Stimulated activated naive CD8-positive, alpha-beta T cell treated with anti-CD3 and anti-CD28 coated beads, Interleukin-15, amount 100 ng/mL, for 72 hours (primary cell): ENCODE measurements at regions not wholly inside any gene's neighbourhood (a gene's known extent, or its start where the extent isn't known, plus 50 kb on each side); places are given as distances from the start of the nearest gene placed in this dataset.
"Not testable (repeated sequence)": the region's sequence is repeated elsewhere in the genome, so short reads cannot be mapped to it uniquely, and the experiment has no call there.

Experiments used
- ATAC-seq: fragments of 150-1000 bp; cut with Tn5 transposase; 2 replicates; pipeline ENCODE4 v1.10.0; 2021; ENCODE audit warnings: mild to moderate bottlenecking, moderate library complexity
- DNase-seq, 2 donors: peaks; one replicate each; pipeline ENCODE4 v3.0.0; 2021 to 2022
- H3K27ac Mint-ChIP-seq, 2 donors: one replicate each; pipeline ENCODE4 v1.8.0; 2022; ENCODE audit warnings: mild to moderate bottlenecking in 2 of 2, mixed read lengths in 2 of 2, moderate library complexity in 2 of 2
- H3K27me3 Mint-ChIP-seq: one replicate; pipeline ENCODE4 v1.8.0; 2022; ENCODE audit warnings: mixed read lengths
- H3K4me1 Mint-ChIP-seq: one replicate; pipeline ENCODE4 v1.8.0; 2022; ENCODE audit warnings: mild to moderate bottlenecking, mixed read lengths
- H3K4me3 Mint-ChIP-seq, 2 donors: one replicate each; pipeline ENCODE4 v1.8.0; 2022; ENCODE audit warnings: mild to moderate bottlenecking in 2 of 2, mixed read lengths in 2 of 2, moderate library complexity in 1 of 2
- H3K9me3 Mint-ChIP-seq, 2 donors: one replicate each; pipeline ENCODE4 v1.8.0; 2022; ENCODE audit warnings: mixed read lengths in 2 of 2

DNA sequence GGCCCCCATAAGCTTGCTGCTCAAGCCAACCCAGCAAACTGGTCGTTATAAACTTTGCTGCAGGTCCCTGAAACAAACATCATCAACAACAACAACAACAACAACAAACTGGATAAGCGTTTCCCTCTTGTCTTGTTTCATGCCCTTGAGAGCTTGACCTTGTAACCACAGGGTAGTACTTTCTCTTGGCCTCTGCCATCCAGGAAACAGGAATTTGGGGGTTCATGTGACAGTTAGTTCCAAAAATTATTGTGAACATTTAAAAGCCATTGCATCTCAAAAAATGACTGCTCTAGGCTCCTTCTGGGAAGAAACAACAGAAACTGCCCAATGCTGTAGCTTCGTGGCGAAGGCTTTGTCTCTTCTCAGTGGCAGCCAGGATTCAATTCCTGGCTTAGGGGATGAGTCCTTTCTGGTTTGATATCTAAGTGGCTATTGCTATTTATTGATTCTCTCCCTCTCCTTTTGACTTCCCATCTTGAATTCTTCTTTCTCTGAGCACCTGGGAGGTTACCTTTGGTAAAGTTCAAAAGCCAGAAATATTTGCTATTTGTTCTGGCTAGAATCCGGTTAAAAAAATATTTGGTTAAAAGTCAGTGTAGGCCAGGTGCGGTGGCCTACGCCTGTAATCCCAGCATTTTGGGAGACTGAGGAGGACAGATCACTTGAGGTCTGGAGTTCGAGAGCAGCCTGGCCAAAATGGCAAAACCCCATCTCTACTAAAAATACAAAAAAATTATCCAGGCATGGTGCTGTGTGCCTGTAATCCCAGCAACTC, 52.0 kb upstream of the CPM start:
- H3K27me3 Mint-ChIP-seq: peaks cover 13% of the 10 kb centered on the region
- no peak overlapping the region for H3K4me3 Mint-ChIP-seq
- H3K27ac Mint-ChIP-seq: no peak overlapping the region
- DNase-seq (no peak), ATAC-seq (no peak)
- H3K4me1 Mint-ChIP-seq: no peaks in the 10 kb centered on the region
- H3K9me3 Mint-ChIP-seq: peaks cover 10 to 19% of the 10 kb centered on the region in 2 donors

DNA sequence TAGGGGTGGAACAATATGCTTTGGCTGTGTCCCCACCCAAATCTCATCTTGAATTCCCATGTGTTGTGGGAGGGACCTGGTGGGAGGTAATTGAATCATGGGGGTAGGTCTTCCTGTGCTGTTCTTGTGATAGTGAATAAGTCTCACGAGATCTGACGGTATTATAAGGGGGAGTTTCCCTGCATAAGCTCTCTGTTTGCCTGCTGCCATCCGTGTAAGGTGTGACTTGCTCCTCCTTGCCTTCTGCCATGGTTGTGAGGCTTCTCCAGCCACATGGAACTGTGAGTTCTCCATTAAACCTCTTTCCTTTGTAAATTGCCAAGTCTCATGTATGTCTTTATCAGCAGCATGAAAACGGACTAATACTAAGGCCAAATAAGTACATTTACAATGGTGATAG, 64.6 kb upstream of the CPM start:
- ATAC-seq, DNase-seq, H3K4me1 Mint-ChIP-seq, H3K4me3 Mint-ChIP-seq, H3K27ac Mint-ChIP-seq: not testable (repeated sequence)
- peaks cover 11 to 39% of the 10 kb centered on the region in 2 donors for H3K9me3 Mint-ChIP-seq
- H3K27me3 Mint-ChIP-seq: peaks cover 12% of the 10 kb centered on the region

GRCh38 chr12:68998041-68998440, 65.1 kb upstream of the CPM start:
- Mint-ChIP-seq H3K9me3 (peaks cover 11 to 38% of the 10 kb centered on the region in 2 donors), H3K27ac (no peak overlapping the region), H3K27me3 (peaks cover 11% of the 10 kb centered on the region), H3K4me1 (no peaks in the 10 kb centered on the region), H3K4me3 (no peak overlapping the region)
- DNase-seq (no peak), ATAC-seq (no peak)

GRCh38 chr12:69000074-69000473, 67.1 kb upstream of the CPM start:
- Mint-ChIP-seq H3K4me1 (no peaks in the 10 kb centered on the region), H3K27ac (no peak overlapping the region), H3K27me3 (peaks cover 2% of the 10 kb centered on the region), H3K9me3 (peaks cover 11 to 29% of the 10 kb centered on the region in 2 donors), H3K4me3 (no peak overlapping the region)
- ATAC-seq (no peak), DNase-seq (no peak)

GRCh38 chr12:69000540-69001243, 67.7 kb upstream of the CPM start:
- no peaks in the 10 kb centered on the region for H3K4me1 Mint-ChIP-seq

GRCh38 chr12:69001251-69001650, 68.3 kb upstream of the CPM start:
- peaks cover 14% of the 10 kb centered on the region for H3K27me3 Mint-ChIP-seq
- H3K9me3 Mint-ChIP-seq: peaks cover 11 to 29% of the 10 kb centered on the region in 2 donors
- ATAC-seq (no peak), DNase-seq (no peak)
- H3K4me1 Mint-ChIP-seq: no peaks in the 10 kb centered on the region
- no peak overlapping the region for H3K4me3 Mint-ChIP-seq
- no peak overlapping the region for H3K27ac Mint-ChIP-seq

More at GRCh38 chr12:69000540-69001243, 67.7 kb upstream of the CPM start:
- Mint-ChIP-seq H3K4me3 (no peak overlapping the region), H3K27ac (no peak overlapping the region), H3K27me3 (peaks cover 8% of the 10 kb centered on the region), H3K9me3 (peaks cover 11 to 29% of the 10 kb centered on the region in 2 donors)
- ATAC-seq: no peak
- no peak for DNase-seq

- Mint-ChIP-seq H3K4me1 (peaks cover 12% of the 10 kb centered on the region), H3K27me3 (peaks cover 31% of the 10 kb centered on the region), H3K27ac (no peak overlapping the region), H3K9me3 (peaks cover 11 to 17% of the 10 kb centered on the region in 2 donors), H3K4me3 (no peak overlapping the region)
- ATAC-seq (no peak), DNase-seq (no peak)
Observed at GRCh38 chr12:69002969-69003368, 70.0 kb upstream of the CPM start.

- H3K27me3 Mint-ChIP-seq: peaks cover 39% of the 10 kb centered on the region
- ATAC-seq (no peak), DNase-seq (no peak)
- H3K9me3 Mint-ChIP-seq: peaks cover 11% of the 10 kb centered on the region in 2 donors
- peaks cover 13% of the 10 kb centered on the region for H3K4me1 Mint-ChIP-seq
- no peak overlapping the region for H3K27ac Mint-ChIP-seq
- no peak overlapping the region for H3K4me3 Mint-ChIP-seq
Observed at GRCh38 chr12:69003991-69004390, 71.0 kb upstream of the CPM start.

DNA sequence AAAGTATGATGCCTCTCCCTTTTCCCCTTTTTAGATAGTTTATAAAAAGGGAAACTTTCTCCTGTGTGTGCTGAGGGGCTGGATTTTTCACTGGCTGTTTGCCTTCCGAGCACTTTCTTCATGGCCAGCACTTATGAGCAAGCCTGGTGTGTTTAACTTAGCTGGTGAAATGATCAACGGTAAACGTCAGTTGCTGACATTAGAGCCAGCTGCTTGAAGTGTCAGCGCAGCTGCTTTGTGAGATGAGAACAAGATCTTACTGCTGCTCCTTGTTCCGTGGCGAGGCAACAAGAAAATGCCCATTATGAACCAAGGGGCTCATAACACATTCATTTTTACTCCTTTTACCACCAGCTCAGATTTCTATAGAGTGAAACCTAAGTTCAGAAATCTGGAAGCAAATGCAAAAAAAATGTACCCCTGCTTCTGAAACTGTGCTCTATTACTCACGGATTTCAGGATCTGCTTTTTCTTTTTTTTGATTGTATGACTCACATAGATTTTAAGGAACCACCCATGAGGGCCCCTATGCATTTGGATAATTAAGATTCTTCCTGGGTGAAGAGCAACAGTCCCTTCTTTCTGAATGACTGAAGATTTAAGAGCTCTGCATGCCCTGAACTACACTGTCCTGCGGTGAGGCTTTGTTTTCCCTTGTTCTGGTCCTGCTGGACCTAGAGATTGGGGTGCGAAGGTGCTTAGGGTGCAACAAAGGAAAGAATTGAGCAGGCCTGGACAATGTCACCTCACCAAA, 74.3 kb upstream of the CPM start:
- Mint-ChIP-seq H3K4me3 (peak overlapping the region; percentile 4 to 43), H3K4me1 (peaks cover 13% of the 10 kb centered on the region), H3K9me3 (peaks cover 0 to 3% of the 10 kb centered on the region in 2 donors), H3K27me3 (peaks cover 60% of the 10 kb centered on the region), H3K27ac (peak overlapping the region in 1 of 2 donors; percentile 2)
- ATAC-seq: peak; percentile 66
- no peak for DNase-seq

DNA sequence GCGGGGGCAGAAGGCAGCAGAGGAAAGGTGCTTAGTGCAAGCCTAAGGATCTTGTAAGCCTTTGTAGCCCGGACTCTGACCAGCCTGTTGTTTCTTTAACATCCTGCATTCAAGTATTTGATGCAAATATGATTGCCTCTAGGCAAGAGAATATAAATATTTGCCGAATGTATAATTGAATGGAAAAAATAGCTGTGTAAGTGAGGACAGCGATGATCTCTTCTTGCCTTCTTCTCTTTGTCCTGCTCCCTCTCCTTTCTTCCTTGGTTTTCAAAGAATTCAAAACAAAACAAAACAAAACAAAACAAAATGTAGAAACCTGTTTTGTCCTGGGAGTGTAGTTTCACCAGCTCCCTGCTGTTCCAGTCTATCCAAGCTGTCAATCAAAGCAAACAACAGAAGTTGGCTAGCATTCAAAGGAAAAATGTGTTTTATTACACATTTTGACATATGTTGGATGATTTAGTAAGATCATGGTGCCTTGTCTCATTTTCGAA, 74.9 kb upstream of the CPM start:
- Mint-ChIP-seq H3K27me3 (peaks cover 60% of the 10 kb centered on the region), H3K4me1 (peaks cover 13% of the 10 kb centered on the region), H3K9me3 (peaks cover 0 to 5% of the 10 kb centered on the region in 2 donors), H3K27ac (no peak overlapping the region), H3K4me3 (no peak overlapping the region)
- peak; percentile 39 for ATAC-seq
- no peak for DNase-seq

DNA sequence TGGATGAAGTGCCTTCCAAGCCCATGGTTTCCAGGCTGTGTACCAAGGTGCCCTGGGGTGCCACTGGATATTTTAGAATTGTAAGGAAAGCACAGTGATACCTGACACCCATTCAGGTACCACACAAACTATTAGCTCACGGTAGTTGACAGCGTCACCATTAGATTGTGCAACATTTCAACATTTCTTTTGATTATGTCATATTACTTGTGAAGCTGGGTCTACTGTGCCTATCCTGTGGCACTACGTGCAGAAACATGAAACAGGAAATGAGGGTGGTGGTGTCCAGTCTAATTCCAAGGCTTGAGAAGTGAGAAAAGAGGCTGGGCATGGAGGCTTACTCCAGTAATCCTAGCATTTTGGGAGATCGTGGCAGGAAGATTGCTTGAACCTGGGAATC, 75.5 kb upstream of the CPM start:
- Mint-ChIP-seq H3K27me3 (peaks cover 60% of the 10 kb centered on the region), H3K27ac (no peak overlapping the region), H3K9me3 (peaks cover 0 to 5% of the 10 kb centered on the region in 2 donors), H3K4me3 (no peak overlapping the region), H3K4me1 (peaks cover 13% of the 10 kb centered on the region)
- ATAC-seq (no peak), DNase-seq (no peak)

DNA sequence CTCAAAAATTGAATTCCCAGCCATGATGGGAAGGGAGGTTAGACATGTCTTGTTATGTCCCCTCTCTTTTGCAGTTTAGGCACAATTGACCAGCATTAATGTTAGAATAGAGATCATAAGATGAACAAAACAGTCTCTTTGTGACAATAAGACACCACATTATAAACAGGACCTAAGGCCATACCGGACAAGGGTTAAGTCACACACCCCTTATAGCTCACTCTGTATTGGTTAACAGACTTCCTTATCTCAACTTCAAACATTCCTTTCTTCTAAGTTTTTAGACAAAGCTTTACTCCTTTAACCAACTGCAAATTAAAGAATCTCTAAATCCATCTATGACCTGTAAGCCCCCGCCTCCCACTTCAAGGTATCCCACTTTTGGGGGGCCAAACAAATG, 81.1 kb upstream of the CPM start:
- no peak overlapping the region for H3K27ac Mint-ChIP-seq
- no peak overlapping the region for H3K4me3 Mint-ChIP-seq
- DNase-seq (no peak), ATAC-seq (no peak)
- H3K4me1 Mint-ChIP-seq: no peaks in the 10 kb centered on the region
- peaks cover 30% of the 10 kb centered on the region for H3K27me3 Mint-ChIP-seq
- peaks cover 0 to 5% of the 10 kb centered on the region in 2 donors for H3K9me3 Mint-ChIP-seq

DNA sequence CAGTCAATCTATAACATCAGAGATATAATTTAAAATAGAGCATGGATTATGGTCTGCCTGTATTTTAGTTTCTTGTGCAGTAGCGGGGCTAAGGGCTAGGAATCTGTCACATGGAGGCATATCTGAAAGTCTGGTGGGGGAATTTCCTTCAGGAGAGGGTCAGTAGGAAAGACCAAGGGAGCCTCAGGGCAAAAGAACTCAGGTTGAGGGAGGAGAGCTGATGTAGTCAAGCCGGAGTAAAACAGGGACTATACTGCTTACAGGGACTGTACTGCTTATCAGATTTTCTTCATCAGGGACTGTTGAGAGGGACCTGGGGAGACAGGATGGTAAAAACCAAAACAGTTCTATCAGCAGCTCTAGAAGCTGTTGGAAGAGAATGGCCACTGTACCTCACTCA, 82.0 kb upstream of the CPM start:
- Mint-ChIP-seq H3K9me3 (peaks cover 3 to 9% of the 10 kb centered on the region in 2 donors), H3K27ac (no peak overlapping the region), H3K27me3 (peaks cover 25% of the 10 kb centered on the region), H3K4me1 (no peaks in the 10 kb centered on the region), H3K4me3 (no peak overlapping the region)
- no peak for DNase-seq
- no peak for ATAC-seq

DNA sequence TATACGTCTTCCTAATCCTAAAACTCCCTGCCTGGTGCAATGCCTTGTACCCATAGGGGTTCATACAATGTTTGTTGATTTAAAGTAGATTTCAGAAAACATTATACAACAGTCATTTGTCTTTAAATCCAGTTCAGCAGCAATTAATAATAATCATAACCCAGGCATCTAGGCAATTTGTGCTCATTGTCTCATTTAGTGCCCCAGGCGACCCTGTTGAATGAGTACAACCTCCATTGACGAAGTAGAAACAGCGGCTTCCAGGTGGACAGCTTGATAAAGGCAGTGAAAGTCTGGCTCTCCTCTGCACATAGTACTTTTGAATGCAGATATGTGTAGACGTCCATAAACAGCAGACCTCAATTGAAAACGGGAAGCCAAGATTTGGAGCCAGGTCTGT, 82.9 kb upstream of the CPM start:
- H3K4me1 Mint-ChIP-seq: no peaks in the 10 kb centered on the region
- H3K27me3 Mint-ChIP-seq: peaks cover 24% of the 10 kb centered on the region
- no peak overlapping the region for H3K4me3 Mint-ChIP-seq
- ATAC-seq: no peak
- H3K27ac Mint-ChIP-seq: no peak overlapping the region
- DNase-seq: no peak
- H3K9me3 Mint-ChIP-seq: peaks cover 9 to 13% of the 10 kb centered on the region in 2 donors

DNA sequence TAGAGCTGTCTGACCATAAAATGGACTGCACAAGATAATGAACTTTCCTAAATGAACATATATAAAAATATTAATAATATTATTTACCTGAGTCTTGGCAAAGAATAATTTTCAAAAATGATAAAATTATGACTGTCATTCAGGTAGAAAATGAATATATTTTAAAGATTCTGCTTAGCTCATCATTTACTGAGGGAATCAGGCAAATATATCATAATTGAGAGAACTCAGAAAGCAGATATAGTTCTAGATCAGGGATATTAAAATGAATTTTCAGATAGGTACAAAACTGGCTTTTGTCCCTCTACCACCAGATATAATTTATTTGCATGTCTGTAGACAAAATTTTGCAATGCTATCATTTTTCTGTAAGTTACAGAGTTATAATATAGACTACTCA, 86.1 kb upstream of the CPM start:
- H3K27ac Mint-ChIP-seq: no peak overlapping the region
- H3K4me1 Mint-ChIP-seq: no peaks in the 10 kb centered on the region
- H3K4me3 Mint-ChIP-seq: no peak overlapping the region
- peaks cover 18% of the 10 kb centered on the region for H3K27me3 Mint-ChIP-seq
- DNase-seq (no peak), ATAC-seq (no peak)
- H3K9me3 Mint-ChIP-seq: peaks cover 8 to 9% of the 10 kb centered on the region in 2 donors
